ENCODE measurements at regions not wholly inside any gene's neighbourhood (a gene's known extent, or its start where the extent isn't known, plus 50 kb on each side); places are given as distances from the start of the nearest gene placed in this dataset.

GRCh38 chr6:147936703-147937470, 405.8 kb upstream of the SASH1 start:
- Histone ChIP-seq H3K9me3 (ENCODE audit: low read depth) (no peaks in the 10 kb centered on the region), H3K4me1 (ENCODE audit: low read depth) (no peaks in the 10 kb centered on the region), H3K36me3 (no peaks in the 10 kb centered on the region), H3K27ac (no peak overlapping the region), H3K27me3 (no peaks in the 10 kb centered on the region), H3K4me3 (no peak overlapping the region)
- peak in 1 of 2 donors; percentile 11 for DNase-seq (ENCODE audit: low read depth in 1 of 2, low spot score in 1 of 2)
- TF ChIP-seq CTCF (IDR thresholded peaks at IDR 0.05; ENCODE audit: low read depth, low read length), result no peak

DNA sequence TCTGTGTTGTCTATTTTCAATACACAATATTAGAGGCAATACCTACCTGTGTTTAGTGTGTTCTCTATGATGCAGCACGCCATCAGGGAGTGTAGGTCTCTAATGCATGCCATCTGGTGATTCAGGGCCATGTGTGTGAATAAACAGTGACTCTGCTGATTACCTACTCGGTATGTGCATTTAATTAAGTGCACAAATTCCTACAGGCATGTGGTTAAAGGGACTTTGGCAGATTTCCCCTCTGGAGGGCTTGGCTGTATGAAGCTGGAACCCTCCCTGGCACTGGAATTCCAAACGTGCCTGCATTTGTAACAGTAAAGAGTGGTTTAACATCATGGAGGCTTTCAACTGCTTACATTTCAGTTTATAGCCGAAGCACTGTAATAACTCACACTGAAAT, 401.5 kb upstream of the SASH1 start:
- DNase-seq (ENCODE audit: low read depth in 1 of 2, low spot score in 1 of 2), result peak in 1 of 2 donors; percentile 16
- no peaks in the 10 kb centered on the region for H3K27me3 ChIP-seq
- no peaks in the 10 kb centered on the region for H3K4me1 ChIP-seq (ENCODE audit: low read depth)
- H3K36me3 ChIP-seq, result no peaks in the 10 kb centered on the region
- H3K4me3 ChIP-seq, result no peak overlapping the region
- H3K9me3 ChIP-seq (ENCODE audit: low read depth), result no peaks in the 10 kb centered on the region
- H3K27ac ChIP-seq, result no peak overlapping the region
- TF ChIP-seq CTCF (IDR thresholded peaks at IDR 0.05; ENCODE audit: low read depth, low read length), result no peak

GRCh38 chr6:147942363-147942762, 400.3 kb upstream of the SASH1 start:
- H3K9me3 ChIP-seq (ENCODE audit: low read depth), result no peaks in the 10 kb centered on the region
- no peak for TF ChIP-seq CTCF (IDR thresholded peaks at IDR 0.05; ENCODE audit: low read depth, low read length)
- H3K27ac ChIP-seq, result no peak overlapping the region

GRCh38 chr6:147944122-147944521, 398.5 kb upstream of the SASH1 start:
- Histone ChIP-seq H3K27ac (no peak overlapping the region), H3K4me1 (ENCODE audit: low read depth) (no peaks in the 10 kb centered on the region), H3K27me3 (no peaks in the 10 kb centered on the region), H3K4me3 (no peak overlapping the region), H3K9me3 (ENCODE audit: low read depth) (no peaks in the 10 kb centered on the region), H3K36me3 (no peaks in the 10 kb centered on the region)
- no peak for TF ChIP-seq CTCF (IDR thresholded peaks at IDR 0.05; ENCODE audit: low read depth, low read length)
- no peak for DNase-seq (ENCODE audit: low read depth in 1 of 2, low spot score in 1 of 2)

More at GRCh38 chr6:147942363-147942762, 400.3 kb upstream of the SASH1 start:
- DNase-seq (ENCODE audit: low read depth in 1 of 2, low spot score in 1 of 2), result no peak
- no peak overlapping the region for H3K4me3 ChIP-seq
- H3K36me3 ChIP-seq, result no peaks in the 10 kb centered on the region
- H3K27me3 ChIP-seq, result no peaks in the 10 kb centered on the region
- no peaks in the 10 kb centered on the region for H3K4me1 ChIP-seq (ENCODE audit: low read depth)

GRCh38 chr6:147947521-147947920, 395.1 kb upstream of the SASH1 start:
- H3K4me1 ChIP-seq (ENCODE audit: low read depth), result no peaks in the 10 kb centered on the region
- no peaks in the 10 kb centered on the region for H3K9me3 ChIP-seq (ENCODE audit: low read depth)
- H3K36me3 ChIP-seq, result no peaks in the 10 kb centered on the region
- H3K4me3 ChIP-seq, result no peak overlapping the region
- no peaks in the 10 kb centered on the region for H3K27me3 ChIP-seq
- H3K27ac ChIP-seq, result no peak overlapping the region
- peak in 1 of 2 donors; percentile 81 for DNase-seq (ENCODE audit: low read depth in 1 of 2, low spot score in 1 of 2)
- TF ChIP-seq CTCF (IDR thresholded peaks at IDR 0.05; ENCODE audit: low read depth, low read length), result no peak

Data from cardiac muscle cell (in vitro differentiated cells and primary cell).